ENCODE measurements at regions not wholly inside any gene's neighbourhood (a gene's known extent, or its start where the extent isn't known, plus 50 kb on each side); places are given as distances from the start of the nearest gene placed in this dataset.
"Not testable (repeated sequence)": the region's sequence is repeated elsewhere in the genome, so short reads cannot be mapped to it uniquely, and the experiment has no call there.

GRCh38 chr7:81831883-81832282, 62.0 kb upstream of the HGF start:
- no peak for DNase-seq

- not testable (repeated sequence) for DNase-seq
Measured at GRCh38 chr7:81829511-81829910, 59.7 kb upstream of the HGF start.

- no peak for DNase-seq
Measured at GRCh38 chr7:81822811-81823210, 53.0 kb upstream of the HGF start.

GRCh38 chr7:81819861-81820260, 50.0 kb upstream of the HGF start:
- no peak for DNase-seq
